Activated naive CD8-positive, alpha-beta T cell treated with anti-CD3 and anti-CD28 coated beads, Interleukin-2, amount 50 U/mL, for 16 hours (primary cell): ENCODE measurements at regions not wholly inside any gene's neighbourhood (a gene's known extent, or its start where the extent isn't known, plus 50 kb on each side); places are given as distances from the start of the nearest gene placed in this dataset.

Experiments used
- DNase-seq: peaks from one replicate; pipeline ENCODE4 v3.0.0-alpha.2; 2020; ENCODE audit warnings: low read depth, low spot score

- no peak for DNase-seq
Observed at GRCh38 chr2:217444932-217445331, 557.9 kb downstream of the TNS1 start.

GRCh38 chr2:217444509-217444908, 558.3 kb downstream of the TNS1 start:
- no peak for DNase-seq

GRCh38 chr2:217443601-217444000, 559.2 kb downstream of the TNS1 start:
- no peak for DNase-seq

GRCh38 chr2:217440000-217440399, 562.8 kb downstream of the TNS1 start:
- DNase-seq: no peak

GRCh38 chr2:217438821-217439220, 564.0 kb downstream of the TNS1 start:
- no peak for DNase-seq

GRCh38 chr2:217438136-217438535, 564.7 kb downstream of the TNS1 start:
- no peak for DNase-seq

GRCh38 chr2:217437290-217437870, 565.4 kb downstream of the TNS1 start:
- no peak for DNase-seq

- DNase-seq: no peak
Observed at GRCh38 chr2:217436386-217436785, 566.4 kb downstream of the TNS1 start.

GRCh38 chr2:217434180-217434975, 568.4 kb downstream of the TNS1 start:
- DNase-seq: no peak

- DNase-seq: no peak
Observed at GRCh38 chr2:217433522-217433921, 569.3 kb downstream of the TNS1 start.

GRCh38 chr2:217431577-217432269, 571.1 kb downstream of the TNS1 start:
- no peak for DNase-seq

- no peak for DNase-seq
Observed at GRCh38 chr2:217430916-217431576, 571.2 kb upstream of the TNP1 start.

GRCh38 chr2:217429981-217430500, 570.2 kb upstream of the TNP1 start:
- DNase-seq: no peak

GRCh38 chr2:217421834-217422233, 562.0 kb upstream of the TNP1 start:
- no peak for DNase-seq

GRCh38 chr2:217420854-217421253, 561.0 kb upstream of the TNP1 start:
- no peak for DNase-seq

GRCh38 chr2:217419055-217419671, 559.3 kb upstream of the TNP1 start:
- no peak for DNase-seq

- DNase-seq: no peak
Observed at GRCh38 chr2:217418544-217418943, 558.7 kb upstream of the TNP1 start.

- DNase-seq: no peak
Observed at GRCh38 chr2:217418090-217418489, 558.2 kb upstream of the TNP1 start.

- no peak for DNase-seq
Observed at GRCh38 chr2:217417536-217417935, 557.7 kb upstream of the TNP1 start.

- no peak for DNase-seq
Observed at GRCh38 chr2:217415316-217415715, 555.5 kb upstream of the TNP1 start.

GRCh38 chr2:217414429-217414828, 554.6 kb upstream of the TNP1 start:
- DNase-seq: no peak

- no peak for DNase-seq
Observed at GRCh38 chr2:217413193-217413592, 553.3 kb upstream of the TNP1 start.
